Cardiac fibroblast (primary cell): ENCODE measurements at regions not wholly inside any gene's neighbourhood (a gene's known extent, or its start where the extent isn't known, plus 50 kb on each side); places are given as distances from the start of the nearest gene placed in this dataset.

Experiments
- DNase-seq, 2 donors: peaks; one replicate each; pipeline versions ENCODE4 v3.0.0 to v3.0.0-alpha.2; 2010; ENCODE audit warnings: low read depth in 2 of 2
- H3K4me3 ChIP-seq, 2 donors: replicated peaks in 1 of 2; 1 replicate in 1 of 2; 2 replicates in 1 of 2; pipeline ENCODE4 v1.5.1; 2011; ENCODE audit warnings: low read depth in 2 of 2, low read length in 2 of 2, mild to moderate bottlenecking in 2 of 2, moderate library complexity in 1 of 2
- TF ChIP-seq, protein P1 (sequence below): IDR thresholded peaks from one replicate; pipeline ENCODE4 v1.5.1; 2011; ENCODE audit warnings: low read depth, mild to moderate bottlenecking, low read length, inconsistent platforms

DNA sequence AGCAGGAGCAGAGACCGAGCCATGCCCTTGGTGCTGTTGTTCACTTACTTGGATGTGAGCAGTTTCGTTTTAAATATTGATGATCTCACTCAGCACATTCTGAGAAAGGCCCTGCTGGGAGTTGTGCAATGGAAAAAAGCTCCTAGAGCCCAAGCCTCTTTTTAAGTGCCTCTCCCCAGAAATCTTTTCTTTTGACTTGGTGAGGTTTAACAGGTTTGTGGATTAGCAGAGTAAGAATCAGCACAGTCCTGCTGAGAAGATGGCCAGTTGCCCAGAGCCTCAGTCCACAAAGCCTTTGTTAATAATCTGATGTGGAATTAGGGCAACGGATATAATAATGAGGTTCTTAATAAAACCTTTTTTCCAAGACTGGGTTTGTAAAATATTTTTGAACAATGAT lies 157.5 kb upstream of the ATP6AP2 start:
- peak in 1 of 2 donors; percentile 3 for DNase-seq
- TF ChIP-seq, protein P1, sequence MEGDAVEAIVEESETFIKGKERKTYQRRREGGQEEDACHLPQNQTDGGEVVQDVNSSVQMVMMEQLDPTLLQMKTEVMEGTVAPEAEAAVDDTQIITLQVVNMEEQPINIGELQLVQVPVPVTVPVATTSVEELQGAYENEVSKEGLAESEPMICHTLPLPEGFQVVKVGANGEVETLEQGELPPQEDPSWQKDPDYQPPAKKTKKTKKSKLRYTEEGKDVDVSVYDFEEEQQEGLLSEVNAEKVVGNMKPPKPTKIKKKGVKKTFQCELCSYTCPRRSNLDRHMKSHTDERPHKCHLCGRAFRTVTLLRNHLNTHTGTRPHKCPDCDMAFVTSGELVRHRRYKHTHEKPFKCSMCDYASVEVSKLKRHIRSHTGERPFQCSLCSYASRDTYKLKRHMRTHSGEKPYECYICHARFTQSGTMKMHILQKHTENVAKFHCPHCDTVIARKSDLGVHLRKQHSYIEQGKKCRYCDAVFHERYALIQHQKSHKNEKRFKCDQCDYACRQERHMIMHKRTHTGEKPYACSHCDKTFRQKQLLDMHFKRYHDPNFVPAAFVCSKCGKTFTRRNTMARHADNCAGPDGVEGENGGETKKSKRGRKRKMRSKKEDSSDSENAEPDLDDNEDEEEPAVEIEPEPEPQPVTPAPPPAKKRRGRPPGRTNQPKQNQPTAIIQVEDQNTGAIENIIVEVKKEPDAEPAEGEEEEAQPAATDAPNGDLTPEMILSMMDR, result no peak

DNA sequence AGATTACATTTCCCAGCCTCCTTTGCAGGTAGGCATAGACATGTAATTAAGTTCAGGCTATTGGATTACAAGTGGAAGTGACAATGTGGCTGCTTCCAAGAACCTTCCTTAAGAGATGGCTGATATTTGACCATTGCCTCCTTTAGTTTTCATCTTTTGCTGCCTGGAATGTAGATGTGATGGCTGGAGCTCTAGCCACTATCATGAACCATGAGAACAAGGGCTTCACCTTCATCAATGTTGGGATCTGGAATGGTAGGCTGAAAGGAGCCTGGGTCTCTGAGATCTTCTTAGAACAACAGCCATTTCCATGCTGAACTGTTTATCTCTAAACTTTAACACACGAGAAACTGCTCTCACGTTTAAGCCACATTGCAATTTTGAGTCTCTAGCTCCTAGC lies 158.7 kb upstream of the ATP6AP2 start:
- DNase-seq, result no peak
- H3K4me3 ChIP-seq, result no peak overlapping the region
- TF ChIP-seq, protein P1, result no peak

More for the DNA sequence above, 157.5 kb upstream of the ATP6AP2 start:
- no peak overlapping the region for H3K4me3 ChIP-seq

DNA sequence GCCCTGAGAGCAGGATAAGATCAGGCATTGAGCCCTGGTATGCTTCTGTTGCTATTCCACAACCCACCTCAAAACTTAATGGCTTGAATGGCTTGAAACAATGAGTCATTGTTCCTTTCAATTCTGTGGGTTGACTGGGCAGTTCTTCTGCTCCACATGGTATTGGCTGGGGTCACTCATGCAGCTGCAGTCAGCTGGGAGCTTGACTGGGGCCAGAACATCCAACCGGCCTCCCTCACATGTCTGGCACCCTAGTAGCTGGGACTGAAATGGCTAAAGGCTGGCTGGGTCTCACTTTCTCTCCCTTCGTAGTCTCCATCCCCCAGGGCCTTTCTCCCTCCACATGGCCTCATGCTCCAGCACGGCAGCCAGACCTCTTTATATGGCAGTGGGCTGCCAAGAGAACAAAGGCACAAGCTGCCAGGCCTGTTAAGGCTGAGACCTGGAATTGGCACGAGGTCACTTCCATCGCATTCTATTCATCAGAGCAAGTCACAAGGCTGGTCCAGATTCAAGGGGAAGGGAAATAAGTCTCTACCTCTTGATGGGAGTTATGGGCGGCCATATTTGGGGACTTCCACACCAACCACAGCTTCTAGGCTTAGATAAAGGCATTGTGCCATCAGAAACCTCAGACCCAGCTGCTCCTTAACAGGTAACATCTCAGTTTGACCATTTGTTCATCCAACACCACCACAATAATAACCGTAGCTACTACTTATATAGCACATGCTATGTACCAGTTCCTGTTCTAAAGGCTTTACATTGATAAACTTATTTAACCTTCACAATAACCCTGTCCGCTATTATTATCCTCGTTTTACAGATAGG lies 159.7 kb upstream of the ATP6AP2 start:
- DNase-seq, result peak in 1 of 2 donors; percentile 3
- H3K4me3 ChIP-seq, result no peak overlapping the region
- TF ChIP-seq, protein P1, result no peak

DNA sequence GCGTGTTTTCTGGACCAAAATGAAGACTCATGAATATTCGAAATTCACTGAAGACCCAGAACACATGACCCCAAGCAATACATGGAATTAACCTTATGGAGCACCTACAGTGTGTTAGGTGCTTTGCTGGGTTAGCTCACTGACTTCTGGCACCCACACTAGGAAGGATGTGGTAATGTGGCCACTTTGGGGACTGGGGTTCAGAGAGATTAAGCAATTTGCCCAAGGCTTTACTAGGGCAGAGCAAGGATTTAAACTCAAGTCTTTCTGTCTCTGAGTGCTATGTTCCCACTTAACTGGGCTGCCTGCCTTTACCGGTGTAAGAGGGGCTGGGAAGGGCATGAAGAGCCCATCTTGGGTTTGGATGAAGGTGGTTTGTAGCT lies 162.0 kb upstream of the ATP6AP2 start:
- TF ChIP-seq, protein P1, result no peak
- no peak for DNase-seq
- no peak overlapping the region for H3K4me3 ChIP-seq

DNA sequence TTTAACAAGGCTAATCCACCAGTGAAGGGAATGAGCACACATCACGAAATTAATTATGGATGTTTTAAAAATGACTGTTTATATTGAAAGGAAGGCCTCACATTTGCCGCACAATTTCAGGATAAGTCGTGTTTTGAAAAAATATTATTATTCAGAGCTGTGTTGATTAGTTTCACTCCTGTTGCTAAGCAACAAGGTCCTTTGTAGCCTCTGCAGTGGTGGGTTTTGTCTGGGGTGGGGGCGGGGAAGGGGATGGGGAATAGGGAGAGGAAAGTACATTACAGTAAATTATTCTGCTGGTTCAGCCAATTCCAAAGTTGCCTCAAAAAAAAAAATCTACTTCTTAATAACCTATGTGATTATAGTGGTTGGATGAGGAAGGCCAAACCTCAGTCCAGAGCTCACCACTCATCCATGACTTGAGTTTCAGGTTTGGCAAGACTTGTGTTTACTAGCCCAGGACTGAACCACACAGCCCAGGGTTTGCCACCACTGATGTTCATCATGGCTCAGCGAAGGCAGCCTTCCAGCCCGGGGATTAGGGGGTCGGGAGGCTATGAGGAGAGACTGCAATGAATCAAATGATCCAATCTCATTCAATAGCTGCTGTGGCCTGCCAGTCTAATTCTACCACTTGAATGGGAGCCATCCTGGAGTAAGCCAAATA lies 162.5 kb upstream of the ATP6AP2 start:
- DNase-seq, result no peak
- TF ChIP-seq, protein P1, result no peak
- no peak overlapping the region for H3K4me3 ChIP-seq

DNA sequence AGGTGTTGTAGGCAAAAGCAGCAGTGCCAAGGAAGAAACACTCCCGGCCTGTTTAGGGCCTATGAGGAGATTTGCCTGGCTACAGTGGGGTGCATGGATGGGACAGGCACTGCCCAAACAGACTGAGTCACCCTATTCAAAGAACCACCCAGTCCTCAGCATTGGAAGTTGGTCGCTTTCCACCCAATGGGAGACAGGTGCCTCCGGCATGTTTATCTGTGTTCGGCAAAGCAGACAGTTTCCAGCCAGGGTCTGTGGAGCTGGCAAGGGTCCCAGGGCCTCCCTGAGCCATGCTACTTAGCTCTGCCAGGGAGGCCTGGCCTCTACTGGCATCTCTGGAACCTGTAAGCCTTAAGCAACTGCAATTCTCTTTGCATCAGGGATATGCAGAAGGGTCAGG lies 165.1 kb upstream of the ATP6AP2 start:
- TF ChIP-seq, protein P1, result no peak
- no peak overlapping the region for H3K4me3 ChIP-seq
- no peak for DNase-seq
